HCT116 (cell line): ENCODE measurements at regions not wholly inside any gene's neighbourhood (a gene's known extent, or its start where the extent isn't known, plus 50 kb on each side); places are given as distances from the start of the nearest gene placed in this dataset.

Source experiments
- CBX3 ChIP-seq: IDR thresholded peaks from 2 replicates; pipeline ENCODE4 v1.6.1; 2012; ENCODE audit warnings: low read depth
- CEBPB ChIP-seq: IDR thresholded peaks from 2 replicates; pipeline ENCODE4 v1.6.1; 2012; ENCODE audit warnings: low read depth
- CTCF ChIP-seq, 3 experiments: fragments of 200-600 bp in 1 of 3; sonication (generic) in 1 of 3; IDR thresholded peaks in 2 of 3; conservative IDR thresholded peaks in 1 of 3; 2 replicates each; pipeline ENCODE4 v1.5.1; 2012 to 2017; ENCODE audit warnings: low read depth in 2 of 3, low read length in 2 of 3, antibody characterized with exemption in 1 of 3, borderline replicate concordance in 1 of 3, control low read depth in 1 of 3, mild to moderate bottlenecking in 1 of 3, mixed read lengths in 1 of 3, mixed run types in 1 of 3, moderate library complexity in 1 of 3; ENCODE audit not compliant: insufficient read depth in 1 of 3
- ELF1 ChIP-seq: IDR thresholded peaks from 2 replicates; pipeline ENCODE4 v1.6.1; 2012; ENCODE audit warnings: low read depth, borderline replicate concordance
- POLR2A ChIP-seq: IDR thresholded peaks from 2 replicates; pipeline ENCODE4 v1.7.0; 2011; ENCODE audit warnings: borderline replicate concordance; ENCODE audit not compliant: insufficient read depth, insufficient read length; ENCODE audit errors: extremely low read depth
- POLR2AphosphoS5 ChIP-seq: IDR thresholded peaks from 2 replicates; pipeline ENCODE4 v1.6.1; 2011; ENCODE audit warnings: mild to moderate bottlenecking, low read depth, low read length, moderate library complexity
- ZFX ChIP-seq: fragments of 450-650 bp; IDR thresholded peaks from 2 replicates; pipeline ENCODE4 v1.6.1; 2017
- TF ChIP-seq, protein P1 (sequence below): IDR thresholded peaks from 2 replicates; pipeline ENCODE4 v1.6.1; 2012

DNA sequence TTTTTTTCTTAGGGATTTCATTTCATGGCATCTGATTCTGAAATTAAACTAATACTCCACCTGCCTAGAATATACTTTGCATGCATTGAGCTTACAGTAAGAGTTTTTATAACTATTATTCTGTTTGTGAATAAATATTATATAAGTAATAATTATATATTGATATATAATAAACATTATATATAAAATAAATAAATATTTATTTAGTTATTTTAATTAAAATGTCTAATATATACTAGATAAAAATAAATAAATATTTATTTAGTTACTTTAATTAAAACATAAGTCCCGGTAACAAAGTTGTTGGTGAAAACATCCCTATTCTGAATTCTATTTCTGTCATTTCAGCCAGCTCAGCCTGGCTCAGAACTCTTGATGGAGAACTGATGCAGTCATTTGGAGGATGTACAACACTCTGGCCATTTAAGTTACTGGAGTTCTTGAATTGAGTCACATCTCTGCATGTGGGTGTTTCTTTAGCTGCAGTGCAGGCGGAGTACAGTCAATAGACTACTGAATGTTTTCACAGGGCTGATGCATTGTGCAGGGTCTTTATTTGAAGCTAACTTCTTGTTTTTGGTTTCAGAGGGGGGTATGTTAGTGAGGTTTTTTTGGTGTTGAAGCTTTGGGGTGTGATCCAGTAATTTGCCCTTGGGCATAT lies 508.9 kb upstream of the ADGRB3 start:
- TF ChIP-seq CTCF (IDR thresholded peaks at IDR 0.05 in 2 of 3, conservative IDR thresholded peaks at IDR 0.05 in 1 of 3; ENCODE audit: borderline replicate concordance in 1 of 3, insufficient read depth in 1 of 3, low read depth in 2 of 3, low read length in 2 of 3) (no peak), CEBPB (no peak), POLR2AphosphoS5 (no peak), POLR2A (no peak), ZFX (no peak), ELF1 (no peak), CBX3 (no peak)
- TF ChIP-seq, protein P1, sequence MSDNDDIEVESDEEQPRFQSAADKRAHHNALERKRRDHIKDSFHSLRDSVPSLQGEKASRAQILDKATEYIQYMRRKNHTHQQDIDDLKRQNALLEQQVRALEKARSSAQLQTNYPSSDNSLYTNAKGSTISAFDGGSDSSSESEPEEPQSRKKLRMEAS = no peak
